ENCODE measurements at regions not wholly inside any gene's neighbourhood (a gene's known extent, or its start where the extent isn't known, plus 50 kb on each side); places are given as distances from the start of the nearest gene placed in this dataset.
A peak's percentile ranks its signal among the peaks of the same experiment; 100 is the strongest.

DNA sequence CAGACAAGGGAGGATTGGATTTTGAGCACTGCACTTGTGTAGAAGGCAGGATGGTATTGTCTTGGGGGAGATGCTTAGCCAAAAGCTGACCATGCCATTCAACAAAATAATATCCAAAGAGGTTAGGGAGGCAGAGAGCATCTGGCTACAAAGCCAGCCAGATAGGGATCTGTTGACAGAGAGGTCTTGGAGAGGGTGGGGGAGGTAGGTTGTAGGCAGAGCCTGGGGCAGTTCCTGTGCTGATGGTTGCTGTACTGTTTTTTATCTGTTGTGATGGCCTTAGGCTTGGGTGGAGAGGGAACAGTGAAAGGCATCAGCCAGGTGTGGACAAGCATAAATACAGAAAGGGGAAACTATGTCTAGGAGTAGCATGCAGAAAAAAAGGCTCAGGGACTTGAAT is 100.9 kb downstream of the AQP4 start:
- Histone ChIP-seq H3K4me1 (replicated peaks in 1 of 2) (no peaks in the 10 kb centered on the region), H3K4me3 (no peak overlapping the region), H3K27ac (no peak overlapping the region)
- in situ Hi-C loops (cut with MboI; ENCODE audit: low pct_unique_long_range_greater_than_20kb in 2 of 9, low sequenced_read_pairs in 9 of 9, unreplicated experiment in 9 of 9), result loop anchor here in 1 of 9 experiments (25.0 kb wide), 1 partner anchor 102 kb away; no protein-coding TSS in a partner anchor
- peak in 3 of 8 experiments; percentile 44 to 87 (median 73) for ATAC-seq (replicated peaks in 6 of 8)

DNA sequence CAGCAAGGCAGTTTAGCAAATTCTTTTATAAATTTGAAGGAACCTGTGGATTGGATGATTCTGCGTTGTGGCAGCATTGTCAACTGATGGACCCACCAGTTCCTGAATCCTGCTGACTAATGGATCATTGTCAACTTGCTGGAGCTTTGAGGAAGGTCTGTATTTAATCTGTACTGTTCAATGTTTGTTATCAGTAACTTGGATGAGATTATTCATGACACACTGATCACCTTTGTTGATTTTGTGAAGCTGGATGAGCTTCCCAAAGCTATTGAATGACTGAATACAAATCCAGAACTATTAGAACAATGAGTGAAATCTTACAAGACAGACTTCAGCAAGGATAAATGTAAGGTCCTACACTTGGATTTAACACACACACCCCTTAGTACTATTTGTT is 101.3 kb downstream of the AQP4 start:
- WGBS, 10 experiments, result 0 to 100% (median 85%) methylated on average over 1 of the region's 1 CpG; no CpG with 5 or more reads in 2 of the 10 experiments
- no peak for ATAC-seq (replicated peaks in 6 of 8)
- Histone ChIP-seq H3K4me1 (replicated peaks in 1 of 2) (no peaks in the 10 kb centered on the region), H3K27ac (no peak overlapping the region), H3K4me3 (no peak overlapping the region)
- in situ Hi-C loops (cut with MboI; ENCODE audit: low pct_unique_long_range_greater_than_20kb in 2 of 9, low sequenced_read_pairs in 9 of 9, unreplicated experiment in 9 of 9), result loop anchor here in 1 of 9 experiments (25.0 kb wide), 1 partner anchor 102 kb away; no protein-coding TSS in a partner anchor

DNA sequence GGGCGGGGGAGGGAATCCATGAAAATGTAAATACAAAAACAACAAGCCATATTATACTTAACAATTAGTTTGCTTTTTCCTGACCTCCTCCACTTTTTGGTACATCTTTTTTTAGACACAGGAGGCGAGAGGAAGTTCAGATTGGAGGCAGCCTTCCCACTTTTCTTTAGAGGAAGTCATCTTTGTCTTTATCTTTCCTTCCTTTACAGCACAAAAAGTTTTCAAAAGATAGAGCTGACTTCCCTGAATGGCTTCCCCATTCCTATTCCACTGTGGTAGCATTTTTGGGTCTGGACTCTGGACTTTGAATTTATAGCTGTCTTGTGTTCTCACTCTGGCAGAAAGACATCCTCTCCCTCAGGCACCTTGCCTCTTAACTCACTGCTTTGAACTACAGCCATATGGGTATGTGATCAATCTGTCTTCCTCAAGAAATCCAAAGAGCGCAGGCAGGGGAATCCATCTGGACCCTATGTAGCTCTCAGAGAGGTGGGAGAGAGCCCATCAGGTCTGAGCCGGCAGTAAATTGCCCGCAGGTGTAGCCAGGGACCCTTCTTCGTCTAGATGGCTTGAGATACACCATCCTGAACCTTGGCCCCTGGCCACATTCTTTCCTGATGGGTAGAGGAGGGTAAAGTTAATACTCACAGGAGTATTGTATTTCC is 101.9 kb downstream of the AQP4 start:
- Histone ChIP-seq H3K4me3 (no peak overlapping the region), H3K4me1 (replicated peaks in 1 of 2) (no peaks in the 10 kb centered on the region), H3K27ac (no peak overlapping the region)
- WGBS, 10 experiments, result 0 to 87% (median 80%) methylated on average over 1 to 6 of the region's 6 CpGs
- ATAC-seq (replicated peaks in 6 of 8), result no peak
- in situ Hi-C loops (cut with MboI; ENCODE audit: low pct_unique_long_range_greater_than_20kb in 2 of 9, low sequenced_read_pairs in 9 of 9, unreplicated experiment in 9 of 9), result loop anchor here in 1 of 9 experiments (25.0 kb wide), 1 partner anchor 101 kb away; no protein-coding TSS in a partner anchor

- Histone ChIP-seq H3K27ac (no peak overlapping the region), H3K4me3 (no peak overlapping the region), H3K4me1 (replicated peaks in 1 of 2) (peaks cover 3 to 13% of the 10 kb centered on the region in 2 donors)
- peak in 1 of 8 experiments; percentile 71 for ATAC-seq (replicated peaks in 6 of 8)
- WGBS, 10 experiments, result 0 to 37% (median 20%) methylated on average over 1 to 4 of the region's 4 CpGs; no CpG with 5 or more reads in 3 of the 10 experiments
- in situ Hi-C loops (cut with MboI; ENCODE audit: low pct_unique_long_range_greater_than_20kb in 2 of 9, low sequenced_read_pairs in 9 of 9, unreplicated experiment in 9 of 9), result loop anchor here in 1 of 9 experiments (25.0 kb wide), 1 partner anchor 95 kb away; no protein-coding TSS in a partner anchor
These were observed 108.1 kb downstream of the AQP4 start for GRCh38 chr18:26757263-26758019.

DNA sequence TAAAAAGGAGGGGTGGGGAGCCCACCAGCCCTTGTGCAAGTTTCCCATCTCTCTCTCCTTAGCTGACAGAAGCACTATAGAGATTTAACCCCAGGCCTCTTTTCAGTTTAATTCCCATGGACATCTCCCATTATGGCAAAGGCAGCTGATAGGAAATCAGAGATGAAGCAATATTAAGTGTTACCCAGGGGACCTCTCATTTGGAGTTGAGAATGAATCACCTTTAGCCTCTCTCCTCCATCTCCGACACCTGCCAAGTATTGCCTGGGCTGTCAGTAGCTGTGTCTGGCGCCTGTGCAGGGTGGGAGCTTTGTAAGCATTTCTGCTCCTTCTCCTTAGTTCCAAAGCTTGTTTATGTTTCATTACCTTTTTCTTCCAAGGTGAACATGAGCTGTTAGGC is 109.0 kb downstream of the AQP4 start:
- Histone ChIP-seq H3K27ac (no peak overlapping the region), H3K4me3 (no peak overlapping the region), H3K4me1 (replicated peaks in 1 of 2) (peaks cover 3 to 13% of the 10 kb centered on the region in 2 donors)
- in situ Hi-C loops (cut with MboI; ENCODE audit: low pct_unique_long_range_greater_than_20kb in 2 of 9, low sequenced_read_pairs in 9 of 9, unreplicated experiment in 9 of 9), result loop anchor here in 1 of 9 experiments (25.0 kb wide), 1 partner anchor 94 kb away; no protein-coding TSS in a partner anchor
- 50 to 80% (median 70%) methylated on average over 1 to 2 of the region's 2 CpGs; no CpG with 5 or more reads in 6 of the 10 experiments for WGBS, 10 experiments
- peak in 5 of 8 experiments; percentile 38 to 86 (median 65) for ATAC-seq (replicated peaks in 6 of 8)

GRCh38 chr18:26746826-26747475 is 118.6 kb downstream of the AQP4 start:
- Histone ChIP-seq H3K4me3 (no peak overlapping the region), H3K4me1 (replicated peaks in 1 of 2) (peaks cover 7 to 8% of the 10 kb centered on the region in 2 donors), H3K27ac (no peak overlapping the region)
- WGBS, 10 experiments, result 1 to 100% (median 52%) methylated on average over 1 to 9 of the region's 10 CpGs; no CpG with 5 or more reads in 2 of the 10 experiments
- in situ Hi-C loops (cut with MboI; ENCODE audit: low pct_unique_long_range_greater_than_20kb in 2 of 9, low sequenced_read_pairs in 9 of 9, unreplicated experiment in 9 of 9), result no loop called here
- ATAC-seq (replicated peaks in 6 of 8), result peak in 3 of 8 experiments; percentile 25 to 51 (median 48)

DNA sequence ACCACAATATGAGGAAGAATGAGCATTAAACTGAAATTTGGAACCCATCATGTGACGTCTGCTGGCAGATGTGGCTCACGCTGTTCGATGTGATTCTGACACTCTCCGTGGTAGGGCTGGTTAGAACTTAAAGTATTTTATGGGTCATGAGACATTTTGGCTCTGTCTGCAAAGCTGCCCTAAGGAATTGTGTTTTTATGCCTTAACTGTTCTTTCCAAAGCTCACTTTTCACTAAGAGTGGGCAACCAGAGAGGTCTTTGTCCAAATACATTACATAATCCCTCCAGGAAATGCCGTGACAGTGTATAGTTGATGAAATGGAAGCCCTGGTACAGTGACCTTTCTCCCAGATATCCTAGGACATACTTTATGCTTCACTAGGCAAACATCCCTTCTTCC is 119.1 kb downstream of the AQP4 start:
- H3K4me1 ChIP-seq (replicated peaks in 1 of 2), result peaks cover 7 to 8% of the 10 kb centered on the region in 2 donors
- 0 to 90% (median 71%) methylated on average over 2 to 5 of the region's 5 CpGs; no CpG with 5 or more reads in 3 of the 10 experiments for WGBS, 10 experiments
- peak in 5 of 8 experiments; percentile 13 to 61 (median 48) for ATAC-seq (replicated peaks in 6 of 8)
- no peak overlapping the region for H3K27ac ChIP-seq
- H3K4me3 ChIP-seq, result no peak overlapping the region
- in situ Hi-C loops (cut with MboI; ENCODE audit: low pct_unique_long_range_greater_than_20kb in 2 of 9, low sequenced_read_pairs in 9 of 9, unreplicated experiment in 9 of 9), result no loop called here

DNA sequence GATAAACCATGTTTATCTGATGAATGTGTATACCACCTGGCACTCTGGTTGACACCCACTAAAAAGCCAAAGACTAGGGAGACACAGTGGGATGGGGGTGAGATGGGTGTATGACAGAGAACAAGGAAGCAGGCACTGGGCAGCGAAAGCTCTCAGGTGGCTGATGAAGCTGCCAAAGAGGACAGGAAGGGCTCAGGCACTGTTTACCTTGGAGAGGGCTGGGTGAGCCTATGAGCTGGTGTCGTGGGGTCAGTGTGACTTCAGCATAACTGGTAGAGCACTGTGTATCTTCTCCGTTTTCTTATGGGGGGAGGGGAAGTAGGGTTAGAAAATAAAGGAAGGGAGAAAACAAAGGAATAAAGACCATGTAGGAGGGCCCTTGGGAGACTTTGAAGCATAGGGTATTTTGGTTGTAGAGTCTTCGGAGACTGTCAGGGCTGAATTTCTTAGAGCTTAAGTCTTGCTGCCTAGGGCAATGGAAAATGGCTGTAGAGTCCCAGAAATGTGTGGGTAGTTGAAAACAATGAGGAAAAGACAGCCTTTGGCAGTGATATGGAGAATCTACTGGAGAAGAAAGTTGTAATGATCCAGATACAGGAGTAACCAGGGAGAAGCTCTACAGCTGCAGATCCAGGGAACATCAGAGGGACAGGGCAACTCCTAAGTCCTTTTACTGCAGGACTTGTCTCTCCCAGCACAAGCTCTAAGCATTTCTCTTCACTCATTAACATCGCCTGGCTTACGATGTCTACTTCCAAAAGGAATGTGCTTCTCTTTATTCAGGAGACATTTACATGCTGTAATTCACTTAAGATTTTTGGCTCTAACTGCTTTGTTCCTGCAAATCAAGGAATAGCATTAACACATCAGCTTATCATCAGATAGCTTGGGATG is 120.0 kb downstream of the AQP4 start:
- H3K4me3 ChIP-seq, result no peak overlapping the region
- peak in 4 of 8 experiments; percentile 52 to 88 (median 80) for ATAC-seq (replicated peaks in 6 of 8)
- WGBS, 10 experiments, result 5 to 76% (median 62%) methylated on average over 2 to 5 of the region's 6 CpGs
- H3K27ac ChIP-seq, result no peak overlapping the region
- in situ Hi-C loops (cut with MboI; ENCODE audit: low pct_unique_long_range_greater_than_20kb in 2 of 9, low sequenced_read_pairs in 9 of 9, unreplicated experiment in 9 of 9), result no loop called here
- H3K4me1 ChIP-seq (replicated peaks in 1 of 2), result peaks cover 7 to 8% of the 10 kb centered on the region in 2 donors

GRCh38 chr18:26741758-26742157 is 123.7 kb downstream of the AQP4 start:
- no peak for ATAC-seq (replicated peaks in 6 of 8)

GRCh38 chr18:26741048-26741447 is 124.5 kb downstream of the AQP4 start:
- Histone ChIP-seq H3K4me3 (no peak overlapping the region), H3K4me1 (replicated peaks in 1 of 2) (peaks cover 2% of the 10 kb centered on the region in 2 donors), H3K27ac (no peak overlapping the region)
- WGBS, 10 experiments, result 20 to 100% (median 86%) methylated on average over 1 of the region's 1 CpG; no CpG with 5 or more reads in 3 of the 10 experiments
- ATAC-seq (replicated peaks in 6 of 8), result no peak
- in situ Hi-C loops (cut with MboI; ENCODE audit: low pct_unique_long_range_greater_than_20kb in 2 of 9, low sequenced_read_pairs in 9 of 9, unreplicated experiment in 9 of 9), result no loop called here

More at GRCh38 chr18:26741758-26742157, 123.7 kb downstream of the AQP4 start:
- Histone ChIP-seq H3K4me1 (replicated peaks in 1 of 2) (peaks cover 7 to 8% of the 10 kb centered on the region in 2 donors), H3K4me3 (no peak overlapping the region), H3K27ac (no peak overlapping the region)
- 50 to 100% (median 69%) methylated on average over 1 to 3 of the region's 3 CpGs; no CpG with 5 or more reads in 1 of the 10 experiments for WGBS, 10 experiments
- in situ Hi-C loops (cut with MboI; ENCODE audit: low pct_unique_long_range_greater_than_20kb in 2 of 9, low sequenced_read_pairs in 9 of 9, unreplicated experiment in 9 of 9), result no loop called here

DNA sequence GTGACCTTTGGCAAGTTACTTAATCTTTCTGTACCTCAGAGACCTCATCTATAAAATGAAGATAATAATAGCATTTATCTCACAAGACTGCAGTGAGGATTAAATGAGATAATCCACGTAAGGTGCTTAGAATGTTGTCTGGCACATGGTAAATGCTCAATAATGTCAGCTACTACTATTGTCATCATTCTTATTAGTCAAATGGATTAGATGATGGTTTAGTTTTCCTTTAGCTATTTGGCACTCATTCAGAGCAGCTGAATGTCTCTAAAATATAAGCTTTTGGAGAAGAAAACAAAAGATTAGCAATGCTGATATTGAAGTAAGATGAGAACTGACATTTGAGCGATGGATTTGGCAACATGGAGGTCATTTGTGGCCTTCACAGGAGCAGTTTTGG is 125.1 kb downstream of the AQP4 start:
- no peak for ATAC-seq (replicated peaks in 6 of 8)
- in situ Hi-C loops (cut with MboI; ENCODE audit: low pct_unique_long_range_greater_than_20kb in 2 of 9, low sequenced_read_pairs in 9 of 9, unreplicated experiment in 9 of 9), result no loop called here
- H3K4me3 ChIP-seq, result no peak overlapping the region
- WGBS, 10 experiments, result 45 to 100% (median 90%) methylated on average over 1 to 2 of the region's 2 CpGs; no CpG with 5 or more reads in 1 of the 10 experiments
- no peaks in the 10 kb centered on the region for H3K4me1 ChIP-seq (replicated peaks in 1 of 2)
- no peak overlapping the region for H3K27ac ChIP-seq

- peaks cover 5 to 6% of the 10 kb centered on the region in 2 donors for H3K4me1 ChIP-seq (replicated peaks in 1 of 2)
- in situ Hi-C loops (cut with MboI; ENCODE audit: low pct_unique_long_range_greater_than_20kb in 2 of 9, low sequenced_read_pairs in 9 of 9, unreplicated experiment in 9 of 9), result no loop called here
- H3K27ac ChIP-seq, result no peak overlapping the region
- no peak for ATAC-seq (replicated peaks in 6 of 8)
- H3K4me3 ChIP-seq, result no peak overlapping the region
- 13 to 86% (median 80%) methylated on average over 1 to 3 of the region's 3 CpGs; no CpG with 5 or more reads in 3 of the 10 experiments for WGBS, 10 experiments
These were observed 126.8 kb downstream of the AQP4 start for GRCh38 chr18:26738706-26739105.

All from motor neuron (in vitro differentiated cells).